ENCODE measurements at regions not wholly inside any gene's neighbourhood (a gene's known extent, or its start where the extent isn't known, plus 50 kb on each side); places are given as distances from the start of the nearest gene placed in this dataset.
A peak's percentile ranks its signal among the peaks of the same experiment; 100 is the strongest.

DNA sequence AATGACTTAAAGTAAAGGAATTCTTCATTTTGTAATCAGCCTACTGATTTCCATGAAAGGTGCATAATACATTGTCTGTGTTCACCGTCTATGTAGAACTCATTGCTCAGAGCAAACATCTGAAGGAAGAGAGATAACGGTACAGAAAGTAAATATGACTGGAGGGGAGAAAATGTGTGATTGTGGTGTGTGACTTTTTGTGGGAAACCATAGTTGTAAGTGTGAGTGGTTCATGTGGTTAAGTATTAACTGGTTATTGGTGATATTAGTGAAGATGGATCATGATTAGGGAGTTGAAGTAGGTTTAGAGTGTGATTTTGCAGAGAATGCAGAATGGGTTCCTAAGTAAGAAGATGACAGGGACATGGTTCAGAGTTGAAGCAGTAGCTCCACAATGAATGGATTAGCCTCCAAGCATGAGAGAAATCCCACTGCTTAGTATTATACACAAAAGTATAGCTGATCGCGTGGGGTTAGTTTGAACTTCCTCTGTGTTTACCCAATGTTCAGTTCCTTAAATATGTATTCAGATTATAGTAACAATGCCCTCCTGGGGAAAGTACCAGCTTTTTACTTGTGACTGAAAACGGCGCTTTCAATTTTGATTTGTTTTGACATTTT, 368.9 kb downstream of the UTRN start:
- Histone ChIP-seq H3K4me2 (ENCODE audit: low read length) (peak overlapping the region; percentile 21), H3K27ac (ENCODE audit: low read depth, low read length, poor library complexity, severe bottlenecking) (peak overlapping the region; percentile 46), H3K9ac (ENCODE audit: low read length) (no peak overlapping the region), H3K4me3 (ENCODE audit: low read depth, low read length, poor library complexity, severe bottlenecking) (no peak overlapping the region), H3K27me3 (ENCODE audit: insufficient read depth, low read length) (no peaks in the 10 kb centered on the region), H3K4me1 (ENCODE audit: insufficient read depth, low read length, severe bottlenecking) (peaks cover 66% of the 10 kb centered on the region), H3K9me2 (ENCODE audit: low read depth, low read length) (no peaks in the 10 kb centered on the region), H3K9me3 (ENCODE audit: low read length) (no peaks in the 10 kb centered on the region), H4K20me1 (ENCODE audit: insufficient read depth, low read length) (no peaks in the 10 kb centered on the region), H3F3A (ENCODE audit: insufficient read depth, low read length) (no peaks in the 10 kb centered on the region), H3K36me3 (ENCODE audit: insufficient read depth, low read length) (no peaks in the 10 kb centered on the region; the same call in 1 of the 2 replicates), H2AFZ (ENCODE audit: low read length) (no peak overlapping the region), H3K79me2 (ENCODE audit: insufficient read depth, low read length) (no peaks in the 10 kb centered on the region)
- no peak for TF ChIP-seq EZH2 (IDR thresholded peaks at IDR 0.05; ENCODE audit: borderline replicate concordance, low read length)
- TF ChIP-seq, protein P1, sequence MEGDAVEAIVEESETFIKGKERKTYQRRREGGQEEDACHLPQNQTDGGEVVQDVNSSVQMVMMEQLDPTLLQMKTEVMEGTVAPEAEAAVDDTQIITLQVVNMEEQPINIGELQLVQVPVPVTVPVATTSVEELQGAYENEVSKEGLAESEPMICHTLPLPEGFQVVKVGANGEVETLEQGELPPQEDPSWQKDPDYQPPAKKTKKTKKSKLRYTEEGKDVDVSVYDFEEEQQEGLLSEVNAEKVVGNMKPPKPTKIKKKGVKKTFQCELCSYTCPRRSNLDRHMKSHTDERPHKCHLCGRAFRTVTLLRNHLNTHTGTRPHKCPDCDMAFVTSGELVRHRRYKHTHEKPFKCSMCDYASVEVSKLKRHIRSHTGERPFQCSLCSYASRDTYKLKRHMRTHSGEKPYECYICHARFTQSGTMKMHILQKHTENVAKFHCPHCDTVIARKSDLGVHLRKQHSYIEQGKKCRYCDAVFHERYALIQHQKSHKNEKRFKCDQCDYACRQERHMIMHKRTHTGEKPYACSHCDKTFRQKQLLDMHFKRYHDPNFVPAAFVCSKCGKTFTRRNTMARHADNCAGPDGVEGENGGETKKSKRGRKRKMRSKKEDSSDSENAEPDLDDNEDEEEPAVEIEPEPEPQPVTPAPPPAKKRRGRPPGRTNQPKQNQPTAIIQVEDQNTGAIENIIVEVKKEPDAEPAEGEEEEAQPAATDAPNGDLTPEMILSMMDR (IDR thresholded peaks at IDR 0.05; ENCODE audit: low read length) = no peak

- H3K4me3 ChIP-seq (ENCODE audit: low read depth, low read length, poor library complexity, severe bottlenecking) = no peak overlapping the region
- no peaks in the 10 kb centered on the region for H3F3A ChIP-seq (ENCODE audit: insufficient read depth, low read length)
- no peaks in the 10 kb centered on the region for H3K79me2 ChIP-seq (ENCODE audit: insufficient read depth, low read length)
- no peak overlapping the region for H3K9ac ChIP-seq (ENCODE audit: low read length)
- no peaks in the 10 kb centered on the region; the same call in 1 of the 2 replicates for H3K36me3 ChIP-seq (ENCODE audit: insufficient read depth, low read length)
- peak overlapping the region; percentile 21 for H3K4me2 ChIP-seq (ENCODE audit: low read length)
- H3K27me3 ChIP-seq (ENCODE audit: insufficient read depth, low read length) = no peaks in the 10 kb centered on the region
- H3K9me3 ChIP-seq (ENCODE audit: low read length) = no peaks in the 10 kb centered on the region
- no peaks in the 10 kb centered on the region for H4K20me1 ChIP-seq (ENCODE audit: insufficient read depth, low read length)
- no peak overlapping the region for H2AFZ ChIP-seq (ENCODE audit: low read length)
- H3K4me1 ChIP-seq (ENCODE audit: insufficient read depth, low read length, severe bottlenecking) = peaks cover 71% of the 10 kb centered on the region
- no peak for TF ChIP-seq EZH2 (IDR thresholded peaks at IDR 0.05; ENCODE audit: borderline replicate concordance, low read length)
- TF ChIP-seq, protein P1 (IDR thresholded peaks at IDR 0.05; ENCODE audit: low read length) = no peak
- H3K9me2 ChIP-seq (ENCODE audit: low read depth, low read length) = no peaks in the 10 kb centered on the region
- peak overlapping the region; percentile 46 for H3K27ac ChIP-seq (ENCODE audit: low read depth, low read length, poor library complexity, severe bottlenecking)
These were observed 369.4 kb downstream of the UTRN start for GRCh38 chr6:144654506-144654905.

GRCh38 chr6:144655376-144655775, 370.2 kb downstream of the UTRN start:
- H3K4me2 ChIP-seq (ENCODE audit: low read length) = no peak overlapping the region
- H3K9me2 ChIP-seq (ENCODE audit: low read depth, low read length) = no peaks in the 10 kb centered on the region
- no peaks in the 10 kb centered on the region for H3K27me3 ChIP-seq (ENCODE audit: insufficient read depth, low read length)
- peaks cover 80% of the 10 kb centered on the region for H3K4me1 ChIP-seq (ENCODE audit: insufficient read depth, low read length, severe bottlenecking)
- H3K27ac ChIP-seq (ENCODE audit: low read depth, low read length, poor library complexity, severe bottlenecking) = peak overlapping the region; percentile 26
- H3K36me3 ChIP-seq (ENCODE audit: insufficient read depth, low read length) = no peaks in the 10 kb centered on the region; the same call in 1 of the 2 replicates
- no peak overlapping the region for H2AFZ ChIP-seq (ENCODE audit: low read length)
- no peaks in the 10 kb centered on the region for H3F3A ChIP-seq (ENCODE audit: insufficient read depth, low read length)
- no peak for TF ChIP-seq EZH2 (IDR thresholded peaks at IDR 0.05; ENCODE audit: borderline replicate concordance, low read length)
- TF ChIP-seq, protein P1 (IDR thresholded peaks at IDR 0.05; ENCODE audit: low read length) = no peak
- H3K4me3 ChIP-seq (ENCODE audit: low read depth, low read length, poor library complexity, severe bottlenecking) = no peak overlapping the region
- H3K79me2 ChIP-seq (ENCODE audit: insufficient read depth, low read length) = no peaks in the 10 kb centered on the region
- H3K9me3 ChIP-seq (ENCODE audit: low read length) = no peaks in the 10 kb centered on the region
- no peaks in the 10 kb centered on the region for H4K20me1 ChIP-seq (ENCODE audit: insufficient read depth, low read length)
- no peak overlapping the region for H3K9ac ChIP-seq (ENCODE audit: low read length)

Data from OCI-LY1 (cell line).